HEK293 (cell line): ENCODE measurements at regions not wholly inside any gene's neighbourhood (a gene's known extent, or its start where the extent isn't known, plus 50 kb on each side); places are given as distances from the start of the nearest gene placed in this dataset.

ENCODE experiments used
- EGR2 ChIP-seq: fragments of 450-650 bp; formaldehyde crosslinking; IDR thresholded peaks from 2 replicates; pipeline ENCODE4 v1.5.1; 2016; ENCODE audit warnings: low read depth, missing biosample characterization, missing genetic modification characterization
- IKZF3 ChIP-seq: fragments of 450-650 bp; IDR thresholded peaks from 2 replicates; pipeline ENCODE4 v1.5.0; 2018; ENCODE audit warnings: missing biosample characterization, mild to moderate bottlenecking, missing genetic modification characterization, moderate library complexity
- KLF16 ChIP-seq: fragments of 450-650 bp; formaldehyde crosslinking; IDR thresholded peaks from 2 replicates; pipeline ENCODE4 v1.5.1; 2017; ENCODE audit warnings: missing biosample characterization, missing genetic modification characterization
- PRDM1 ChIP-seq: fragments of 450-650 bp; formaldehyde crosslinking; IDR thresholded peaks from 2 replicates; pipeline ENCODE4; 2016; ENCODE audit warnings: missing biosample characterization, missing genetic modification characterization
- SP2 ChIP-seq: fragments of 450-650 bp; formaldehyde crosslinking; IDR thresholded peaks from 2 replicates; pipeline ENCODE4 v1.5.1; 2016; ENCODE audit warnings: missing biosample characterization, missing genetic modification characterization
- TRIM28 ChIP-seq: IDR thresholded peaks from 2 replicates; pipeline ENCODE4 v1.6.1; 2011; ENCODE audit warnings: low read length, control low read depth, borderline replicate concordance
- ZBTB17 ChIP-seq: fragments of 450-650 bp; formaldehyde crosslinking; IDR thresholded peaks from 2 replicates; pipeline ENCODE4 v1.5.1; 2016; ENCODE audit warnings: missing biosample characterization, missing genetic modification characterization
- ZBTB21 ChIP-seq: fragments of 450-650 bp; formaldehyde crosslinking; IDR thresholded peaks from 2 replicates; pipeline ENCODE4 v1.5.1; 2017; ENCODE audit warnings: missing biosample characterization, missing genetic modification characterization
- ZNF133 ChIP-seq: fragments of 450-650 bp; formaldehyde crosslinking; IDR thresholded peaks from 2 replicates; pipeline ENCODE4 v1.5.1; 2016; ENCODE audit warnings: missing biosample characterization, missing genetic modification characterization
- ZNF155 ChIP-seq: fragments of 450-650 bp; formaldehyde crosslinking; IDR thresholded peaks from 2 replicates; pipeline ENCODE4 v1.5.1; 2016; ENCODE audit warnings: missing biosample characterization, missing genetic modification characterization
- ZNF174 ChIP-seq: fragments of 450-650 bp; formaldehyde crosslinking; IDR thresholded peaks from 2 replicates; pipeline ENCODE4 v1.5.0; 2017; ENCODE audit warnings: missing biosample characterization, mild to moderate bottlenecking, missing genetic modification characterization
- ZNF248 ChIP-seq: fragments of 450-650 bp; formaldehyde crosslinking; IDR thresholded peaks from 2 replicates; pipeline ENCODE4 v1.5.1; 2017; ENCODE audit warnings: missing biosample characterization, missing genetic modification characterization
- ZNF311 ChIP-seq: fragments of 450-650 bp; formaldehyde crosslinking; IDR thresholded peaks from 2 replicates; pipeline ENCODE4 v1.5.1; 2017; ENCODE audit warnings: missing biosample characterization, missing genetic modification characterization, borderline replicate concordance
- ZNF324 ChIP-seq: fragments of 450-650 bp; formaldehyde crosslinking; IDR thresholded peaks from 2 replicates; pipeline ENCODE4 v1.5.1; 2016; ENCODE audit warnings: missing biosample characterization, missing genetic modification characterization
- ZNF521 ChIP-seq: fragments of 450-650 bp; formaldehyde crosslinking; IDR thresholded peaks from 2 replicates; pipeline ENCODE4 v1.5.1; 2017; ENCODE audit warnings: missing biosample characterization, mild to moderate bottlenecking, missing genetic modification characterization
- ZNF560 ChIP-seq: fragments of 450-650 bp; formaldehyde crosslinking; IDR thresholded peaks from 2 replicates; pipeline ENCODE4 v1.5.1; 2017; ENCODE audit warnings: missing biosample characterization, missing genetic modification characterization, borderline replicate concordance
- ZNF629 ChIP-seq: fragments of 450-650 bp; formaldehyde crosslinking; IDR thresholded peaks from 2 replicates; pipeline ENCODE4 v1.5.1; 2017; ENCODE audit warnings: missing biosample characterization, missing genetic modification characterization
- ZNF654 ChIP-seq: fragments of 450-650 bp; formaldehyde crosslinking; IDR thresholded peaks from 2 replicates; pipeline ENCODE4 v1.5.1; 2016; ENCODE audit warnings: low read depth, missing biosample characterization, missing genetic modification characterization
- ZNF660 ChIP-seq: fragments of 450-650 bp; IDR thresholded peaks from 2 replicates; pipeline ENCODE4 v1.5.1; 2018; ENCODE audit warnings: missing biosample characterization, mild to moderate bottlenecking, missing genetic modification characterization
- ZNF776 ChIP-seq: fragments of 450-650 bp; formaldehyde crosslinking; IDR thresholded peaks from 2 replicates; pipeline ENCODE4 v1.5.0; 2017; ENCODE audit warnings: missing biosample characterization, missing genetic modification characterization, borderline replicate concordance
- TF ChIP-seq, protein P1 (sequence below): fragments of 450-650 bp; formaldehyde crosslinking; conservative IDR thresholded peaks from 2 replicates; pipeline ENCODE4 v1.5.1; 2016; ENCODE audit warnings: low read depth, missing biosample characterization, missing genetic modification characterization
- TF ChIP-seq, protein P2 (sequence below): fragments of 450-650 bp; formaldehyde crosslinking; IDR thresholded peaks from 2 replicates; pipeline ENCODE4 v1.5.1; 2016; ENCODE audit warnings: missing biosample characterization, missing genetic modification characterization
- TF ChIP-seq, protein P3 (sequence below): sonication (generic); formaldehyde crosslinking; IDR thresholded peaks from 2 replicates; pipeline ENCODE4 v1.8.1; 2022; ENCODE audit warnings: mild to moderate bottlenecking, moderate library complexity, missing genetic modification reagents
- TF ChIP-seq, protein P4 (sequence below): fragments of 450-650 bp; formaldehyde crosslinking; IDR thresholded peaks from 2 replicates; pipeline ENCODE4 v1.5.1; 2017; ENCODE audit warnings: missing biosample characterization, missing genetic modification characterization
- TF ChIP-seq, protein P5 (sequence below): fragments of 450-650 bp; formaldehyde crosslinking; IDR thresholded peaks from 2 replicates; pipeline ENCODE4 v1.5.1; 2016; ENCODE audit warnings: missing biosample characterization, missing genetic modification characterization

DNA sequence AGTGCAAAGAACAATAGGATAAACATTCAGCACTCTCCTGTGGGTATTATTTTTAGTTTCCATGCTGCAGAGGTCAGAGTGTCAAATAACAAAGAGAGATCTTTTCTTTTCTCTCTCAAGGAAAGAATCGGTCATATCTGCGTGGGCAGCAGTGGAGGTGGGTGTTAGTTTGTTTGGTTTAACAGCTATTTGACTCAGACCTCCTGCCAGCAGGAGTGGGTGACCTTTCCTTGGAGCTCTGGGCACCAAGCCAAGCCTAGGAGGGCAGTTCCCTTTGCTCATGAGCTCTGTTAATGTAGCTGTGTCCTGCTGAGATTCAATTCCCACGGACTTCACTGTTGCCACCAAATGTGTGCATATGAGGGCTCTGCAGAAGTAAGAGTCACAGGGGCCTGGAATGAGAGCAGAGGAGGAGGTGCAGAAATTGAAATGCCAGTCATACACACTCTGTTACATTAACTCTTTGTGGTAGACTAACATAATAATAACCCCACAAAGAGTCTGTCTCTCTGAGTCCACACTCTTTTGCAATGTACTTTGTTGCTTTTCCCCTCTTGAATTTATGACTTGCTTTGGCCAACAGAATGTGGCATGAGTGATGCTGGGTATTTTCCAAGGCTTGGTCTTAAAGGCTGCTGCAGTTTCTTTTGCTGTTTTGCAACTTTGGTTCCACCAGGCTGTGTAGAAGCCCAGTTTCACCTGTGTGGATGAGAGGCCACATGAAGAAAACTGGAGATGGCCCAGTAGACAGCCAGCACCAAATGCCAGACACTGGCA, 76.0 kb upstream of the GRK3 start (continued):
- TF ChIP-seq, protein P1, sequence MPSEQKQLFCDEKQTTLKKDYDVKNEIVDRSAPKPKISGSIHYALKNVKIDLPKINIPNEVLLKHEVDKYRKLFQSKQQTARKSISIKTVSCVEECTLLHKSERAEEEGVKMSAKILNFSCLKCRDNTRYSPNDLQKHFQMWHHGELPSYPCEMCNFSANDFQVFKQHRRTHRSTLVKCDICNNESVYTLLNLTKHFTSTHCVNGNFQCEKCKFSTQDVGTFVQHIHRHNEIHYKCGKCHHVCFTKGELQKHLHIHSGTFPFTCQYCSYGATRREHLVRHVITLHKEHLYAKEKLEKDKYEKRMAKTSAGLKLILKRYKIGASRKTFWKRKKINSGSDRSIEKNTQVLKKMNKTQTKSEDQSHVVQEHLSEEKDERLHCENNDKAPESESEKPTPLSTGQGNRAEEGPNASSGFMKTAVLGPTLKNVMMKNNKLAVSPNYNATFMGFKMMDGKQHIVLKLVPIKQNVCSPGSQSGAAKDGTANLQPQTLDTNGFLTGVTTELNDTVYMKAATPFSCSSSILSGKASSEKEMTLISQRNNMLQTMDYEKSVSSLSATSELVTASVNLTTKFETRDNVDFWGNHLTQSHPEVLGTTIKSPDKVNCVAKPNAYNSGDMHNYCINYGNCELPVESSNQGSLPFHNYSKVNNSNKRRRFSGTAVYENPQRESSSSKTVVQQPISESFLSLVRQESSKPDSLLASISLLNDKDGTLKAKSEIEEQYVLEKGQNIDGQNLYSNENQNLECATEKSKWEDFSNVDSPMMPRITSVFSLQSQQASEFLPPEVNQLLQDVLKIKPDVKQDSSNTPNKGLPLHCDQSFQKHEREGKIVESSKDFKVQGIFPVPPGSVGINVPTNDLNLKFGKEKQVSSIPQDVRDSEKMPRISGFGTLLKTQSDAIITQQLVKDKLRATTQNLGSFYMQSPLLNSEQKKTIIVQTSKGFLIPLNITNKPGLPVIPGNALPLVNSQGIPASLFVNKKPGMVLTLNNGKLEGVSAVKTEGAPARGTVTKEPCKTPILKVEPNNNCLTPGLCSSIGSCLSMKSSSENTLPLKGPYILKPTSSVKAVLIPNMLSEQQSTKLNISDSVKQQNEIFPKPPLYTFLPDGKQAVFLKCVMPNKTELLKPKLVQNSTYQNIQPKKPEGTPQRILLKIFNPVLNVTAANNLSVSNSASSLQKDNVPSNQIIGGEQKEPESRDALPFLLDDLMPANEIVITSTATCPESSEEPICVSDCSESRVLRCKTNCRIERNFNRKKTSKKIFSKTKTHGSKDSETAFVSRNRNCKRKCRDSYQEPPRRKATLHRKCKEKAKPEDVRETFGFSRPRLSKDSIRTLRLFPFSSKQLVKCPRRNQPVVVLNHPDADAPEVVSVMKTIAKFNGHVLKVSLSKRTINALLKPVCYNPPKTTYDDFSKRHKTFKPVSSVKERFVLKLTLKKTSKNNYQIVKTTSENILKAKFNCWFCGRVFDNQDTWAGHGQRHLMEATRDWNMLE (tag by site-specific recombination), result no peak
- peak; percentile 79 for TF ChIP-seq ZNF660 (tag by site-specific recombination)
- no peak for TF ChIP-seq ZNF311 (tag by site-specific recombination)
- no peak for TF ChIP-seq ZNF133 (tag by site-specific recombination)
- TF ChIP-seq, protein P2, sequence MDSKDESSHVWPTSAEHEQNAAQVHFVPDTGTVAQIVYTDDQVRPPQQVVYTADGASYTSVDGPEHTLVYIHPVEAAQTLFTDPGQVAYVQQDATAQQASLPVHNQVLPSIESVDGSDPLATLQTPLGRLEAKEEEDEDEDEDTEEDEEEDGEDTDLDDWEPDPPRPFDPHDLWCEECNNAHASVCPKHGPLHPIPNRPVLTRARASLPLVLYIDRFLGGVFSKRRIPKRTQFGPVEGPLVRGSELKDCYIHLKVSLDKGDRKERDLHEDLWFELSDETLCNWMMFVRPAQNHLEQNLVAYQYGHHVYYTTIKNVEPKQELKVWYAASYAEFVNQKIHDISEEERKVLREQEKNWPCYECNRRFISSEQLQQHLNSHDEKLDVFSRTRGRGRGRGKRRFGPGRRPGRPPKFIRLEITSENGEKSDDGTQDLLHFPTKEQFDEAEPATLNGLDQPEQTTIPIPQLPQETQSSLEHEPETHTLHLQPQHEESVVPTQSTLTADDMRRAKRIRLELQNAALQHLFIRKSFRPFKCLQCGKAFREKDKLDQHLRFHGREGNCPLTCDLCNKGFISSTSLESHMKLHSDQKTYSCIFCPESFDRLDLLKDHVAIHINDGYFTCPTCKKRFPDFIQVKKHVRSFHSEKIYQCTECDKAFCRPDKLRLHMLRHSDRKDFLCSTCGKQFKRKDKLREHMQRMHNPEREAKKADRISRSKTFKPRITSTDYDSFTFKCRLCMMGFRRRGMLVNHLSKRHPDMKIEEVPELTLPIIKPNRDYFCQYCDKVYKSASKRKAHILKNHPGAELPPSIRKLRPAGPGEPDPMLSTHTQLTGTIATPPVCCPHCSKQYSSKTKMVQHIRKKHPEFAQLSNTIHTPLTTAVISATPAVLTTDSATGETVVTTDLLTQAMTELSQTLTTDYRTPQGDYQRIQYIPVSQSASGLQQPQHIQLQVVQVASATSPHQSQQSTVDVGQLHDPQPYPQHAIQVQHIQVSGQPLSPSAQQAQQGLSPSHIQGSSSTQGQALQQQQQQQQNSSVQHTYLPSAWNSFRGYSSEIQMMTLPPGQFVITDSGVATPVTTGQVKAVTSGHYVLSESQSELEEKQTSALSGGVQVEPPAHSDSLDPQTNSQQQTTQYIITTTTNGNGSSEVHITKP (tag by site-specific recombination), result no peak
- no peak for TF ChIP-seq ZNF155 (tag by site-specific recombination)
- TF ChIP-seq KLF16 (tag by site-specific recombination), result 0 out of 2 replicates have a peak, but pooled peaks have one; percentile 29
- TF ChIP-seq TRIM28, result no peak; the same call in 1 of the 2 replicates
- TF ChIP-seq, protein P3, sequence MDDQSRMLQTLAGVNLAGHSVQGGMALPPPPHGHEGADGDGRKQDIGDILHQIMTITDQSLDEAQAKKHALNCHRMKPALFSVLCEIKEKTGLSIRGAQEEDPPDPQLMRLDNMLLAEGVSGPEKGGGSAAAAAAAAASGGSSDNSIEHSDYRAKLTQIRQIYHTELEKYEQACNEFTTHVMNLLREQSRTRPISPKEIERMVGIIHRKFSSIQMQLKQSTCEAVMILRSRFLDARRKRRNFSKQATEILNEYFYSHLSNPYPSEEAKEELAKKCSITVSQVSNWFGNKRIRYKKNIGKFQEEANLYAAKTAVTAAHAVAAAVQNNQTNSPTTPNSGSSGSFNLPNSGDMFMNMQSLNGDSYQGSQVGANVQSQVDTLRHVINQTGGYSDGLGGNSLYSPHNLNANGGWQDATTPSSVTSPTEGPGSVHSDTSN (CRISPR knock-in tag), result no peak
- TF ChIP-seq, protein P4, sequence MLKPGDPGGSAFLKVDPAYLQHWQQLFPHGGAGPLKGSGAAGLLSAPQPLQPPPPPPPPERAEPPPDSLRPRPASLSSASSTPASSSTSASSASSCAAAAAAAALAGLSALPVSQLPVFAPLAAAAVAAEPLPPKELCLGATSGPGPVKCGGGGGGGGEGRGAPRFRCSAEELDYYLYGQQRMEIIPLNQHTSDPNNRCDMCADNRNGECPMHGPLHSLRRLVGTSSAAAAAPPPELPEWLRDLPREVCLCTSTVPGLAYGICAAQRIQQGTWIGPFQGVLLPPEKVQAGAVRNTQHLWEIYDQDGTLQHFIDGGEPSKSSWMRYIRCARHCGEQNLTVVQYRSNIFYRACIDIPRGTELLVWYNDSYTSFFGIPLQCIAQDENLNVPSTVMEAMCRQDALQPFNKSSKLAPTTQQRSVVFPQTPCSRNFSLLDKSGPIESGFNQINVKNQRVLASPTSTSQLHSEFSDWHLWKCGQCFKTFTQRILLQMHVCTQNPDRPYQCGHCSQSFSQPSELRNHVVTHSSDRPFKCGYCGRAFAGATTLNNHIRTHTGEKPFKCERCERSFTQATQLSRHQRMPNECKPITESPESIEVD (tag by site-specific recombination), result peak; percentile 86
- TF ChIP-seq ZBTB21 (tag by site-specific recombination), result no peak
- TF ChIP-seq, protein P5, sequence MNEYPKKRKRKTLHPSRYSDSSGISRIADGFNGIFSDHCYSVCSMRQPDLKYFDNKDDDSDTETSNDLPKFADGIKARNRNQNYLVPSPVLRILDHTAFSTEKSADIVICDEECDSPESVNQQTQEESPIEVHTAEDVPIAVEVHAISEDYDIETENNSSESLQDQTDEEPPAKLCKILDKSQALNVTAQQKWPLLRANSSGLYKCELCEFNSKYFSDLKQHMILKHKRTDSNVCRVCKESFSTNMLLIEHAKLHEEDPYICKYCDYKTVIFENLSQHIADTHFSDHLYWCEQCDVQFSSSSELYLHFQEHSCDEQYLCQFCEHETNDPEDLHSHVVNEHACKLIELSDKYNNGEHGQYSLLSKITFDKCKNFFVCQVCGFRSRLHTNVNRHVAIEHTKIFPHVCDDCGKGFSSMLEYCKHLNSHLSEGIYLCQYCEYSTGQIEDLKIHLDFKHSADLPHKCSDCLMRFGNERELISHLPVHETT, result no peak
- TF ChIP-seq EGR2, result peak; percentile 95
- TF ChIP-seq ZNF654 (tag by site-specific recombination), result no peak
- TF ChIP-seq ZNF174 (tag by site-specific recombination), result no peak
- TF ChIP-seq ZNF629, result 0 out of 2 replicates have a peak, but pooled peaks have one; percentile 24
- TF ChIP-seq PRDM1 (tag by site-specific recombination), result 0 out of 2 replicates have a peak, but pooled peaks have one; percentile 25
- 0 out of 2 replicates have a peak, but pooled peaks have one; percentile 23 for TF ChIP-seq IKZF3 (tag by site-specific recombination)
- no peak for TF ChIP-seq ZNF776 (tag by site-specific recombination)
- TF ChIP-seq ZNF324 (tag by site-specific recombination), result no peak
- TF ChIP-seq SP2 (tag by site-specific recombination), result no peak
- TF ChIP-seq ZNF248, result no peak
- TF ChIP-seq ZNF521 (tag by site-specific recombination), result no peak
- no peak for TF ChIP-seq ZBTB17
- TF ChIP-seq ZNF560 (tag by site-specific recombination), result no peak
